Gastrocnemius medialis (tissue), 4 donors: ENCODE measurements at regions not wholly inside any gene's neighbourhood (a gene's known extent, or its start where the extent isn't known, plus 50 kb on each side); places are given as distances from the start of the nearest gene placed in this dataset.

ENCODE experiments used
- CTCF ChIP-seq, 5 experiments: fragments of 450-650 bp in 3 of 5; fragments of 200-600 bp in 2 of 5; sonication (generic) in 2 of 5; IDR thresholded peaks in 4 of 5; conservative IDR thresholded peaks in 1 of 5; 1 replicate in 4 of 5; 2 replicates in 1 of 5; pipeline ENCODE4 v1.5.1; 2016 to 2019; ENCODE audit warnings: antibody characterized with exemption in 5 of 5, mild to moderate bottlenecking in 3 of 5, moderate library complexity in 3 of 5
- POLR2A ChIP-seq, 2 donors: fragments of 450-650 bp; IDR thresholded peaks; one replicate each; pipeline ENCODE4 v1.6.1; 2017; ENCODE audit warnings: antibody characterized with exemption in 2 of 2, mild to moderate bottlenecking in 2 of 2, moderate library complexity in 2 of 2

GRCh38 chr9:118630079-118630478, 739.2 kb downstream of the BRINP1 start:
- TF ChIP-seq CTCF (IDR thresholded peaks at IDR 0.05 in 4 of 5, conservative IDR thresholded peaks at IDR 0.05 in 1 of 5) (no peak), POLR2A (IDR thresholded peaks at IDR 0.05) (no peak)
